ENCODE measurements at regions not wholly inside any gene's neighbourhood (a gene's known extent, or its start where the extent isn't known, plus 50 kb on each side); places are given as distances from the start of the nearest gene placed in this dataset.

DNA sequence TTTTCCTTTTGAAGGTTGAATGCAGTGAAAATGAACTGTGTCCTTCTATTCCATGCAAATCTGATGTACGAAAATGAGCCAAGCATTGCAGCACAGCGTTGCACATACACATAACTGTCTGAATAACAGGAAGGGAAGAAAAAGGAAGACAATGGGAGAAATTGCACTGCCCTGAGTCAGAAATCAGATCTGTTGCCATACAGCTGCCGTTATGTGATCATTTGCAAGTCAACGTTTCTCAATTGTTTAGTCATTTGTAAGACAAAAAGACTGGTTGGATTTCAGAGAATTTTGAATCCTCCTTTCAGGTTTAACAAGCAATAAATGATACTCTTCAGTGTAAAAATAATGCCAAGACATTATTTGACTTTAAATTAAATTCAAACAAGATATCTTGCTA, 284.1 kb downstream of the DSEL start:
- DNase-seq (ENCODE audit: low spot score), result no peak

DNA sequence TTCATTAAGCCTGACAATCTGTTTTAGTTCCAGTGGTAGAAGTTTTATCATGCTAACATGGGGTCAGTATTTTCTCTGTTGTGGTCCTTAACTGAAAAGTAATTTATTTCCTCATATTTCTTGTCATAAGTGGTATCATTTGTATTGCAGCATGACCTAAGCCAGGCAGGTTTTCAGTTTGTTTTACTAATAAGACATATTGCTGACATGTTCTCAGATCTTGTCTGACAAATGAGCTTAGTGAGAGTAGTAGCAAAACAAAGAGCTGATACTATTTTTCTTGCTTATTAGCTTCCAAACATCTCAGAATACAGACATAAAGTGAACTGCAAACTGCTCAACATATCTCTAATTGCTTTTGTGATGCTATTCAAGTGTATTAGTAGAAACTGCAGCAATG, 293.6 kb downstream of the DSEL start:
- DNase-seq (ENCODE audit: low spot score), result no peak

- DNase-seq (ENCODE audit: low spot score), result no peak
These were observed 296.7 kb downstream of the DSEL start for GRCh38 chr18:67219821-67220220.

GRCh38 chr18:67218556-67218955, 298.0 kb downstream of the DSEL start:
- DNase-seq (ENCODE audit: low spot score), result no peak

DNA sequence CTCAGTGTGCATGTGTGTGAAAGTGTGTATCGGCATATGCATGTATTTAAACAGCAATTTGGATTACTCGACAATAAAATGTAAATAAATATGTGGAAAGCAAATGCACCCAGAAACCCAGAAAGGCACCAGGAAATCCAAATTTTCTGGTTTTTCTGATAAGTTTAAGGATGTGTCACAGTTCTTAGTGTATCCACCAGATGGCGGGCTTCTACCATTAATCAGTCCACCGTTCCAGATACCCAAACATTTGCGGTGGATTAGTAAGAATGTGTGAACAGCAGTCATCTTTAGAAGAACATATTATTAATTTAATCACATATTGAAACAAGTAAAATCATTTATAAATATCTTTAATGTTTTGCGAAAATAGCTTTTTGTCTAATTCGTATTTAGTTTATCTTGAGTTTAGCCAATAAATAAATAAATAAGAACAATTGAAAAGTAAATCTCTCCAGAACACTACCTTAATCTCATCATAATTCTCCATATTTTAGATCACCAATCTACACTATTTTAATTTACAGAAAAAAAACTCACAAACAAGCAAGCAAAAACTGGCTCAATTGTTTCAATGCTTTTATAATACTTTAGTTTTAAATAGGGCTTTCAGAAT, 298.9 kb downstream of the DSEL start:
- peak; percentile 13 for DNase-seq (ENCODE audit: low spot score)

DNA sequence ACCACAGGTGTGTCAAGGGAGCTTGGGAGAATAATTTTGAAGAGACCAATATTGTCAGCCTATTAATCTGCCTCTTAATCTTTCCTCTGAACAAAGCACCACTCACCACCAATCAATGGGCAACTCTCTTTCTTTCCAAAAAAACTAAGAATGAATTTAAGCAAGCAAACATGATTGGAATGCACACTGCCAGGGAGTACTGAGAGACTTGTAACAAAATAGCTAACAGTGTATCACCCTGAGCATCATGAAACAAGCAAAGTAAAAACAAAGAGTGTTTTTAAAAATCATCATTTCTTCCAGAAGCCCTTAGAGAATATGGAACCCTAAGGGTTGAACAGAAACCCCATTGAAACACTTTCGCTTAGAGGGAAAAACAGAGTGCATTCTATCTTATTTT, 299.7 kb downstream of the DSEL start:
- no peak for DNase-seq (ENCODE audit: low spot score)

- no peak for DNase-seq (ENCODE audit: low spot score)
These were observed 300.8 kb downstream of the DSEL start for GRCh38 chr18:67215686-67216085.

DNA sequence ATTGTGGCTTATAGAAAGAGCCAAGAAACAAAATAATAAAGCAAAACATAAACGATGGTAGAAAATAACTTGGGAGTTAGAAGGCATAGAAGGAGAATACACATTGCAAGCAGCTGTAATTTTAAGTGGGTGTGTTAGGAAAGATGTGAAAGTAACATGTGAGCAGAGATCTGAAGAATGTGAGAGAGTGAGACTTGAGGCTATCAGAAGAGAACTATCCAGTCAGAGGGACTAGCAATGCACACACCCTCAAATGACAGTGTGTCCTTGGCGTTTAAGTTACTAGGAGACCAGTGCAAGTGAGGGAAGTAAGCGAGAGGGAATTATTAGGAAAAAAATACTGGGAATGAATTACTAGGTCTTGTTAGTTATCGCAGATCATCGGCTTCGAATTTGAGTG, 304.9 kb downstream of the DSEL start:
- DNase-seq (ENCODE audit: low spot score), result no peak

- DNase-seq (ENCODE audit: low spot score), result no peak
These were observed 315.9 kb downstream of the DSEL start for GRCh38 chr18:67200665-67201064.

DNA sequence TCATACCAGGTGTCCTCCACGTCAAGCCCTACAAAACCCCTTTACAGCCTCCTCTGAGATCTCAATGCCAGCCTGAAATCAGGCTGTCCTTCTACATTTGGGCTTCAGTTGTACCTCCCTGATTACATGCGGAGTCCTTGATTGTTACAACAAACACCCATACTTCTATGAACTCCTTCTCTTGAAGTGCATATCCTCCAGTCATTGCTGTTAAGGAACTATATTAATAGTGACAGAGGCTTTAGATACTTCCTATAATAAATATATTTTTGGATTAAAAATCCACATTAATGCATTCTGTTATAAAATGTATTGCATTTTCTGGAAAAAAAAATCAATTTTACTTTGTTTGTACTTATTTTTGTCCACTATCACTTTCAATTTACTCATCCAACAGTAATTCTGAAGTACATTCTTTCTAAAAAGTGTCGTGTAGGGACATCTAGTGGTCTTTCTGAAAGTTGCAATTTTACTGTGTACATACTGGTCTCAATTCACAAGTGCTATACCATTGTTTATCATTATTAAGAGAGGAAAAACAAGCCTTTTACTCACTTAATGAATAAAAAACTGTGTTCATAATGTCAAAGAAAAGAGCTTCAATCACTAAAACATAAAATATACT, 316.4 kb downstream of the DSEL start:
- peak; percentile 3 for DNase-seq (ENCODE audit: low spot score)

DNA sequence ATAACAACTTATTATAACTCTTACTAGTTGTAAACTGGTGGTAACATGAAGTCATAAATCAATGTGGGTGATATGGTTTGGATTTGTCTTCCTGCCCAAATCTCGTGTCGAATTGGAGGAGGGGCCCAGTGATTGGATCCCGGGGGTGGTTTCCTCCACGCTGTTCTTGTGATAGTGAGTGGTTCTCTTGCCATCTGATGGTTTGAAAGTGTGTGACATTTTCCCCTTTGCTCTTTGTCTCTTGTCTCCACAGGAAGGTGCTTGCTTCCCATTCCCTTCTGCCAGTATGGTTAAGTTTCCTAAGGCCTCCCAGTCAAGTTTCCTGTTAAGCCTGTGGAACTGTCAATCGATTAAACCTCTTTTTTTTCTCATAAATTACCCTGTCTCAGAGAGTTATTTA, 321.6 kb downstream of the DSEL start:
- DNase-seq (ENCODE audit: low spot score), result no peak

DNA sequence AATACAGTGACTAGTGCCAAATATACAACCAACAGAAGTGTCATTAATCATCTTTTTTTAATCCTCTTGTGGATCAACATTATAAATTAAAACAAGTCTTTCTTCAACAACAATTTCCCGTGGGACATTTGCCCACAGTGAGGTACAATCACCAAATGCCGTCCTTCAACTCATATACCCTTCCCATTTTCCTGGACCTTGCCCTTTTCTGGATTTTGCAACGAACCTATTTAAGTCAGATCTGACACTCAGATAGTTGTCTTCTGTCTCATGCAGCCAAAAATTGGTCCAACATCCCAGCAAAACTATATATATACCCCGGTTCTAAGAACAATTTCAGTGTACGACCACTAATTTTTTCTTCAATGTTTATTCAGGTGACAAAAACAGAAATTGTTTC, 324.0 kb downstream of the DSEL start:
- DNase-seq (ENCODE audit: low spot score), result no peak

DNA sequence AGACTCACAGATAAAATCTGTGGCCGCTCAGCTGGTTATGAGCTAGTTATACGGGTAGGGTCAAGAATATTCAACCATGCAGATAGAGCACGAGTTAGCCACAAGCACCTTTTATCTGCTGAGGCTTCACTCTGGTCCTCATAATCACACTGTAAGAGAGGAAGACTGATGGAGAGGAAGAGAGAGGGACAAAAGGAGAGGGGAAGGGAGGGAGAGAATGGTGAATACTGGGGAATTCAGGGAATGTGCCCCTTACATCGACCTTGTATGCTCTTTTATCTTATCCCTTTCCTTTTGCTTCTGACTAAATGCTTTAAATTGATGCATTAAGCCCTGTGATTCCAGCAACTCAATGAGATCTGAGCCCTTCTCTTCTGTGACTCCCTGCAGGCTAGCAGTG, 333.1 kb downstream of the DSEL start:
- DNase-seq (ENCODE audit: low spot score), result no peak

- no peak for DNase-seq (ENCODE audit: low spot score)
These were observed 336.8 kb downstream of the DSEL start for GRCh38 chr18:67179726-67180125.

GRCh38 chr18:67159662-67160061, 356.9 kb downstream of the DSEL start:
- DNase-seq (ENCODE audit: low spot score), result no peak

- no peak for DNase-seq (ENCODE audit: low spot score)
These were observed 361.5 kb downstream of the DSEL start for GRCh38 chr18:67154979-67155378.

- DNase-seq (ENCODE audit: low spot score), result no peak
These were observed 365.2 kb downstream of the DSEL start for GRCh38 chr18:67151366-67151765.

- no peak for DNase-seq (ENCODE audit: low spot score)
These were observed 370.8 kb downstream of the DSEL start for GRCh38 chr18:67145586-67146292.

DNA sequence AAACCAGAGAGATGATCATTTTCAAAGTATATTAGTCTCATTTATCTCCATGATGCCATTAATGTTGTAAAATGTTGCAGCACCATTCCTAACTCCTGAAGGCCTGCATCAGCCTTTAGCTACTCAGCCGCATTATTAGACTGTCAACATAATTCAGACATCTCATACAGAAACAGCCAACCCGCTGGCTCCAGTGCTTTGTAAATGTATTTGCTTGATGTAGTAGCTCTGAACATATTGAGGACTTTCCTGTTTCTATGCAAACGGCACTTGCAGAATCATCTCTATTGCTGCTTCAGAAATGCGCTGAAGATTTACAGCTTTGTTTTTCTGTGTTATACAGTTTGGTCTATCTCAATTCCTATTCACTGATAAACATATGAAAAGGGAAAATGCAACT, 372.2 kb downstream of the DSEL start:
- DNase-seq (ENCODE audit: low spot score), result no peak

DNA sequence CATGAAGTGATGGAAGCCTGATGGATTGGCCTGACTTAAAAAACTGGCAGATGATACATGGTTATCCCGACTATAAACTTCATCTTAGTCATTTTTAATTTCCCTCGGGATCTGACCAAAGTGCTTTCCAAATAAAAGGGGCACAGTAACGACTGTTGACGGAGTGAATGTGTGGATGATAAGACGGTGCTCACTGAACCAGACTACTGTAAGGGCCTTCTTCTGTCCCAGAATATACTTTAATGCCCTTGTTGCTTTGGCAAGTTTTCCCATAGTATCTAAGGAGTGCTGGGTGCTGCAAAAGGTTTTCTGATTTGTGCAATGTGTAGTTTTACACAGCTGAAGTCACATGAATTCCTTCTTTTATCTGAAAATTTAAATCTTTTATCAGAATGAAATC, 373.5 kb downstream of the DSEL start:
- DNase-seq (ENCODE audit: low spot score), result no peak

GRCh38 chr18:67142604-67143003, 373.9 kb downstream of the DSEL start:
- DNase-seq (ENCODE audit: low spot score), result no peak

- DNase-seq (ENCODE audit: low spot score), result no peak
These were observed 376.0 kb downstream of the DSEL start for GRCh38 chr18:67140495-67140894.

GRCh38 chr18:67139899-67140298, 376.6 kb downstream of the DSEL start:
- no peak for DNase-seq (ENCODE audit: low spot score)

DNA sequence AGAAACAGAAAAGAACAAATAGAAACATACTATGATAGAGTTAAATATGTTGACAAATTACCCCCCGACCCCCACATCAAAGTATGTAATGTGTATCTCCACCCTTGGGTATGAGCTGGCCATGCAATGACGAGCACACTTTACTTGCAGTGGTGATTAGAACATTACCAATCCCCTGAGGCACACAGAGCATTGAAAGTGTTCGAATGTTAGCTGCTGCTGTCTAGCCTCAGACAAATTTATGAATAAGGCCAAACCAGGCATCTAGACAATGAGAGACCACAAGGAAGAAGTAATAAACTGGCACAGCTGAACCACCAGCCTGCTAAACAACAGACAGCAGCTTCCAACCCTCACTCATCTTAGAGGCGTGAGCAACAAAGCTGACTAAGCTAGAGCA, 380.5 kb downstream of the DSEL start:
- DNase-seq (ENCODE audit: low spot score), result no peak
